ENCODE measurements at regions not wholly inside any gene's neighbourhood (a gene's known extent, or its start where the extent isn't known, plus 50 kb on each side); places are given as distances from the start of the nearest gene placed in this dataset.

GRCh38 chr3:17806876-17807275 is 64.4 kb upstream of the TBC1D5 start:
- no peak for TF ChIP-seq GABPA (IDR thresholded peaks at IDR 0.05; ENCODE audit: low read depth)
- TF ChIP-seq POLR2AphosphoS5 (IDR thresholded peaks at IDR 0.05; ENCODE audit: low read depth): no peak
- TF ChIP-seq SPI1 (IDR thresholded peaks at IDR 0.05; ENCODE audit: borderline replicate concordance, low read depth): no peak

DNA sequence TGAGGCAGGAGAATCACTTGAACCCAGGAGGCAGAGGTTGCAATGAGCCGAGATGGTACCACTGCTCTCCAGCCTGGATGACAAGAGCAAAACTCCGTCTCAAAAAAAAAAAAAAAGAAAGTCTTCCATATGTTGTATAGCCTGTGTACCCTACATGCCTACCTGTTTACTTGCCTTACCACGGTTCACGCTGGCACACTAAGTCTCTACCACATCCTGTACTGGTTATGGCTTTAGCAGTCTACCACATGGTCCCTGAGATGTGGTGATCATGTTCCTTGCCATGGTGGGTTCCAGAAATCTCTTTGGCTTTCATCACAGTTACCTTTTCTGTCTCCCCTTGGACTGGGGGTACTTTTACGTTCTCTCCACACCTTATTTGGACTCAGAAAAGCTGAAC is 63.8 kb upstream of the TBC1D5 start:
- Histone ChIP-seq H3K4me3 (replicated peaks; ENCODE audit: insufficient read depth, low read length) (no peak overlapping the region), H3K27me3 (ENCODE audit: insufficient read depth, poor library complexity, severe bottlenecking) (no peaks in the 10 kb centered on the region), H3K27ac (replicated peaks) (no peak overlapping the region)
- no peak for DNase-seq (ENCODE audit: low read depth in 1 of 2, low spot score in 1 of 2)
- TF ChIP-seq REST (IDR thresholded peaks at IDR 0.05; ENCODE audit: insufficient replicate concordance, low read depth) (no peak), GABPA (IDR thresholded peaks at IDR 0.05; ENCODE audit: low read depth) (no peak), POLR2AphosphoS5 (IDR thresholded peaks at IDR 0.05; ENCODE audit: low read depth) (no peak), SPI1 (IDR thresholded peaks at IDR 0.05; ENCODE audit: borderline replicate concordance, low read depth) (no peak), CTCF (IDR thresholded peaks at IDR 0.05; ENCODE audit: insufficient read depth, low read length) (no peak)

More at GRCh38 chr3:17806876-17807275, 64.4 kb upstream of the TBC1D5 start:
- Histone ChIP-seq H3K4me3 (replicated peaks; ENCODE audit: insufficient read depth, low read length) (no peak overlapping the region), H3K27ac (replicated peaks) (no peak overlapping the region), H3K27me3 (ENCODE audit: insufficient read depth, poor library complexity, severe bottlenecking) (no peaks in the 10 kb centered on the region)
- DNase-seq (ENCODE audit: low read depth in 1 of 2, low spot score in 1 of 2): no peak

- TF ChIP-seq GABPA (IDR thresholded peaks at IDR 0.05; ENCODE audit: low read depth) (no peak), POLR2AphosphoS5 (IDR thresholded peaks at IDR 0.05; ENCODE audit: low read depth) (no peak), SPI1 (IDR thresholded peaks at IDR 0.05; ENCODE audit: borderline replicate concordance, low read depth) (no peak), CTCF (IDR thresholded peaks at IDR 0.05; ENCODE audit: insufficient read depth, low read length) (no peak), REST (IDR thresholded peaks at IDR 0.05; ENCODE audit: insufficient replicate concordance, low read depth) (no peak)
- DNase-seq (ENCODE audit: low read depth in 1 of 2, low spot score in 1 of 2): no peak
Observed at GRCh38 chr3:17805461-17805940, 63.1 kb upstream of the TBC1D5 start.

DNA sequence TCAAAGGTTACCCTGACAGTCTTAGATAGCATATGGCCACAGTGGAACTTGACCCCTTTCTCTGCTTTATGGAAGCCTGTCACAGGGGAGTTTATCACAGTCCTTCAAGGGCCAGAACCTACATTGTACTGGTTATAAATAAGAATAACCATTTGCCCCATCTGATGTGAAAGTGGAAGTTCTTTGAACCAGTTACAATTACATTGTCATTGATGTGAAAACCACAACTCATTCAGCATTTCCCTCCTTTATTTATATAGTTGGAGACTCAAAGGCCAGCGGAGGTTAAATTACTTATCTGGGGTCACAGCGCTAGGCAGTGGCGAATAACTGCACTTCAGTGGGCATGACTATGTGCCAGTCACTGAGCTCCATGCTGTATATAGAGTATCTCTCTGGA is 60.5 kb upstream of the TBC1D5 start:
- no peak for TF ChIP-seq CTCF (IDR thresholded peaks at IDR 0.05; ENCODE audit: insufficient read depth, low read length)
- TF ChIP-seq SPI1 (IDR thresholded peaks at IDR 0.05; ENCODE audit: borderline replicate concordance, low read depth): no peak
- no peak for TF ChIP-seq REST (IDR thresholded peaks at IDR 0.05; ENCODE audit: insufficient replicate concordance, low read depth)
- TF ChIP-seq POLR2AphosphoS5 (IDR thresholded peaks at IDR 0.05; ENCODE audit: low read depth): no peak
- no peak for TF ChIP-seq GABPA (IDR thresholded peaks at IDR 0.05; ENCODE audit: low read depth)
- Histone ChIP-seq H3K27ac (replicated peaks) (no peak overlapping the region), H3K27me3 (ENCODE audit: insufficient read depth, poor library complexity, severe bottlenecking) (no peaks in the 10 kb centered on the region), H3K4me3 (replicated peaks; ENCODE audit: insufficient read depth, low read length) (no peak overlapping the region)
- DNase-seq (ENCODE audit: low read depth in 1 of 2, low spot score in 1 of 2): no peak

More at GRCh38 chr3:17805461-17805940, 63.1 kb upstream of the TBC1D5 start:
- no peak overlapping the region for H3K27ac ChIP-seq (replicated peaks)
- no peak overlapping the region for H3K4me3 ChIP-seq (replicated peaks; ENCODE audit: insufficient read depth, low read length)
- no peaks in the 10 kb centered on the region for H3K27me3 ChIP-seq (ENCODE audit: insufficient read depth, poor library complexity, severe bottlenecking)

All from HL-60 (cell line).